OCI-LY1 (cell line): ENCODE measurements at regions not wholly inside any gene's neighbourhood (a gene's known extent, or its start where the extent isn't known, plus 50 kb on each side); places are given as distances from the start of the nearest gene placed in this dataset.

ENCODE experiments used
- H2AFZ ChIP-seq: fragments of 200-600 bp; sonication (generic), shearing (Covaris generic); 2 replicates; pipeline ENCODE4 v1.6.0; 2014; ENCODE audit warnings: antibody characterized with exemption, mild to moderate bottlenecking, low read length
- H3F3A ChIP-seq: fragments of 200-600 bp; sonication (generic), shearing (Covaris generic); 2 replicates; pipeline ENCODE4 v1.6.0; 2014; ENCODE audit warnings: mild to moderate bottlenecking, antibody characterized with exemption, low read length, moderate library complexity; ENCODE audit not compliant: insufficient read depth
- H3K27ac ChIP-seq: fragments of 200-600 bp; sonication (generic); 2 replicates; pipeline ENCODE4 v1.5.1; 2014; ENCODE audit warnings: low read length, mixed run types, mild to moderate bottlenecking, low read depth; ENCODE audit not compliant: poor library complexity, severe bottlenecking
- H3K27me3 ChIP-seq: fragments of 200-600 bp; sonication (generic); 2 replicates; pipeline ENCODE4 v1.6.0; 2014; ENCODE audit warnings: antibody characterized with exemption, mild to moderate bottlenecking, low read length, moderate library complexity; ENCODE audit not compliant: insufficient read depth
- H3K36me3 ChIP-seq: fragments of 200-600 bp; sonication (generic); 2 replicates; pipeline ENCODE4 v1.6.1; 2014; ENCODE audit warnings: mild to moderate bottlenecking, antibody characterized with exemption, low read length, moderate library complexity, mixed read lengths; ENCODE audit not compliant: insufficient read depth
- H3K4me1 ChIP-seq: fragments of 200-600 bp; sonication (generic); 2 replicates; pipeline ENCODE4 v1.5.1; 2014; ENCODE audit warnings: mild to moderate bottlenecking, low read length, moderate library complexity; ENCODE audit not compliant: insufficient read depth, severe bottlenecking
- H3K4me2 ChIP-seq: fragments of 200-600 bp; sonication (generic), shearing (Covaris generic); 2 replicates; pipeline ENCODE4 v1.6.1; 2014; ENCODE audit warnings: low read length
- H3K4me3 ChIP-seq: fragments of 200-600 bp; sonication (generic); 2 replicates; pipeline ENCODE4 v1.5.1; 2014; ENCODE audit warnings: low read length, low read depth, mild to moderate bottlenecking, mixed read lengths; ENCODE audit not compliant: poor library complexity, severe bottlenecking
- H3K79me2 ChIP-seq: fragments of 200-600 bp; shearing (Covaris generic); 2 replicates; pipeline ENCODE4 v1.6.1; 2016; ENCODE audit warnings: mixed run types, low read length, mixed read lengths; ENCODE audit not compliant: insufficient read depth
- H3K9ac ChIP-seq: fragments of 200-600 bp; sonication (generic), shearing (Covaris generic); 2 replicates; pipeline ENCODE4 v1.6.1; 2014; ENCODE audit warnings: mild to moderate bottlenecking, low read length, mixed read lengths
- H3K9me2 ChIP-seq: fragments of 200-600 bp; sonication (generic), shearing (Covaris generic); 2 replicates; pipeline ENCODE4 v1.6.1; 2014; ENCODE audit warnings: low read depth, mild to moderate bottlenecking, low read length, mixed read lengths
- H3K9me3 ChIP-seq: fragments of 200-600 bp; shearing (Covaris generic); 2 replicates; pipeline ENCODE4 v1.6.1; 2014; ENCODE audit warnings: low read length, mixed read lengths
- H4K20me1 ChIP-seq: fragments of 200-600 bp; sonication (generic), shearing (Covaris generic); 2 replicates; pipeline ENCODE4 v1.6.0; 2016; ENCODE audit warnings: mild to moderate bottlenecking, low read length; ENCODE audit not compliant: insufficient read depth
- CTCF ChIP-seq: fragments of 200-600 bp; sonication (generic), shearing (Covaris generic); IDR thresholded peaks from 2 replicates; pipeline ENCODE4 v1.5.1; 2017; ENCODE audit warnings: mild to moderate bottlenecking, antibody characterized with exemption, low read length, moderate library complexity, mixed read lengths
- EZH2 ChIP-seq: fragments of 200-600 bp; sonication (generic), shearing (Covaris generic); IDR thresholded peaks from 2 replicates; pipeline ENCODE4 v1.8.0; 2017; ENCODE audit warnings: borderline replicate concordance, mixed run types, mild to moderate bottlenecking, antibody characterized with exemption, low read length, moderate library complexity, mixed read lengths

- Histone ChIP-seq H3K27me3 (no peaks in the 10 kb centered on the region), H2AFZ (no peak overlapping the region), H3K36me3 (no peaks in the 10 kb centered on the region), H4K20me1 (no peaks in the 10 kb centered on the region), H3K79me2 (no peaks in the 10 kb centered on the region), H3K9me2 (no peaks in the 10 kb centered on the region), H3K27ac (no peak overlapping the region), H3K4me1 (no peaks in the 10 kb centered on the region), H3K4me3 (no peak overlapping the region), H3K9ac (no peak overlapping the region), H3F3A (no peaks in the 10 kb centered on the region), H3K9me3 (no peaks in the 10 kb centered on the region), H3K4me2 (no peak overlapping the region)
- no peak for TF ChIP-seq CTCF
- no peak for TF ChIP-seq EZH2
These were observed 218.5 kb downstream of the CXCL12 start for GRCh38 chr10:44166441-44166840.

- Histone ChIP-seq H3K9ac (no peak overlapping the region), H3K9me3 (no peaks in the 10 kb centered on the region), H4K20me1 (no peaks in the 10 kb centered on the region), H3K4me2 (no peak overlapping the region), H3K4me1 (no peaks in the 10 kb centered on the region), H3K79me2 (no peaks in the 10 kb centered on the region), H3K27me3 (no peaks in the 10 kb centered on the region), H3F3A (no peaks in the 10 kb centered on the region), H3K4me3 (no peak overlapping the region), H3K36me3 (no peaks in the 10 kb centered on the region), H2AFZ (no peak overlapping the region), H3K27ac (no peak overlapping the region), H3K9me2 (no peaks in the 10 kb centered on the region)
- TF ChIP-seq CTCF (no peak), EZH2 (no peak)
These were observed 220.5 kb downstream of the CXCL12 start for GRCh38 chr10:44164251-44164956.

GRCh38 chr10:44161184-44161583 is 223.7 kb downstream of the CXCL12 start:
- Histone ChIP-seq H3K4me2 (no peak overlapping the region), H3K9me2 (no peaks in the 10 kb centered on the region), H3K27me3 (no peaks in the 10 kb centered on the region), H3K79me2 (no peaks in the 10 kb centered on the region), H3K9ac (no peak overlapping the region), H3K9me3 (no peaks in the 10 kb centered on the region), H2AFZ (no peak overlapping the region), H3K4me3 (no peak overlapping the region), H3K27ac (no peak overlapping the region), H3F3A (no peaks in the 10 kb centered on the region), H3K36me3 (no peaks in the 10 kb centered on the region), H3K4me1 (no peaks in the 10 kb centered on the region), H4K20me1 (no peaks in the 10 kb centered on the region)
- no peak for TF ChIP-seq EZH2
- no peak for TF ChIP-seq CTCF
